ENCODE measurements at regions not wholly inside any gene's neighbourhood (a gene's known extent, or its start where the extent isn't known, plus 50 kb on each side); places are given as distances from the start of the nearest gene placed in this dataset.

DNA sequence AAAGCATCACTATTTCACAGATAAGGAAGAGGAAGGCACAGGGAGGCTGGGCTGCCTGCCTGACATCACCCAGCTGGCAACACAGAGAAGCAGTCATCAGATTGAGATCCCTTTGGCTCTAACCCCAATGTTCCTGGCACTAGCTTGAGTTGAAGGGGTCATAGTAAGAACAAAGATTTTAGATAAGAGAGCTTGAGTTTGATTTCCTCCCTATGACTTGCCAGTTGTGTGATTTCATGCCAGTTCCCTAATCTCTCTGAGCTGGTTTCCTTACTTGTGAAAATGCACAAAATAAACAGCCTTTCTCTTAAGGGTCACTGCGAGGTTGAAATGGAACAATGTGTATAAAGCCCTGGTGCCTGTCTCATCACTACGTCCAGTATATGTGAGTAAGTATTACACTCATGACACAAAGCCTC, 475.4 kb upstream of the HS3ST1 start:
- TF ChIP-seq CTCF (conservative IDR thresholded peaks at IDR 0.05), result no peak
- TF ChIP-seq EZH2 (IDR thresholded peaks at IDR 0.05; ENCODE audit: low read depth), result no peak

Measured in PC-9 (cell line).